Suprapubic skin (tissue), 4 donors: ENCODE measurements at regions not wholly inside any gene's neighbourhood (a gene's known extent, or its start where the extent isn't known, plus 50 kb on each side); places are given as distances from the start of the nearest gene placed in this dataset.

Source experiments
- DNase-seq, 2 donors: peaks; one replicate each; pipeline ENCODE4 v3.0.0-alpha.2; 2019; ENCODE audit warnings: low spot score in 2 of 2
- H3K27ac ChIP-seq: fragments of 200-600 bp; sonication (generic); one replicate; pipeline ENCODE4 v1.5.1; 2019
- H3K27me3 ChIP-seq: fragments of 200-600 bp; sonication (generic); one replicate; pipeline ENCODE4 v1.5.1; 2019
- H3K36me3 ChIP-seq: fragments of 200-600 bp; sonication (generic); one replicate; pipeline ENCODE4 v1.5.1; 2019
- H3K4me1 ChIP-seq: fragments of 200-600 bp; sonication (generic); one replicate; pipeline ENCODE4 v1.5.1; 2019
- H3K4me3 ChIP-seq: fragments of 200-600 bp; sonication (generic); one replicate; pipeline ENCODE4 v1.5.1; 2019; ENCODE audit warnings: mild to moderate bottlenecking
- H3K9me3 ChIP-seq: fragments of 200-600 bp; sonication (generic); one replicate; pipeline ENCODE4 v1.5.1; 2019
- EP300 ChIP-seq: sonication (generic); formaldehyde crosslinking; IDR thresholded peaks from one replicate; pipeline ENCODE4 v1.6.1; 2017; ENCODE audit warnings: antibody characterized with exemption
- POLR2A ChIP-seq, 2 donors: fragments of 450-650 bp; IDR thresholded peaks; one replicate each; pipeline ENCODE4 v1.6.1; 2017; ENCODE audit warnings: antibody characterized with exemption in 2 of 2, mild to moderate bottlenecking in 2 of 2, moderate library complexity in 2 of 2
- POLR2AphosphoS5 ChIP-seq, 3 donors: sonication (generic); formaldehyde crosslinking; IDR thresholded peaks; one replicate each; pipeline ENCODE4 v1.6.1; 2017; ENCODE audit warnings: antibody characterized with exemption in 3 of 3
- WGBS: methylation state at CpG from one replicate; pipeline ENCODE4 v1.1.5; 2018; 5-methylcytosine and 5-hydroxymethylcytosine counted together
- TF ChIP-seq, protein P1 (sequence below), 2 donors: fragments of 200-600 bp in 1 of 2; fragments of 450-650 bp in 1 of 2; sonication (generic) in 1 of 2; IDR thresholded peaks; one replicate each; pipeline ENCODE4 v1.5.1; 2016 to 2019; ENCODE audit warnings: antibody characterized with exemption in 2 of 2, mild to moderate bottlenecking in 1 of 2, moderate library complexity in 1 of 2

GRCh38 chr10:83555264-83555663 is 584.0 kb upstream of the GHITM start:
- no peaks in the 10 kb centered on the region for H3K36me3 ChIP-seq
- H3K4me1 ChIP-seq, result no peaks in the 10 kb centered on the region
- no peak overlapping the region for H3K4me3 ChIP-seq
- TF ChIP-seq POLR2AphosphoS5 (IDR thresholded peaks at IDR 0.05) (no peak), POLR2A (IDR thresholded peaks at IDR 0.05) (no peak), EP300 (no peak)
- TF ChIP-seq, protein P1, sequence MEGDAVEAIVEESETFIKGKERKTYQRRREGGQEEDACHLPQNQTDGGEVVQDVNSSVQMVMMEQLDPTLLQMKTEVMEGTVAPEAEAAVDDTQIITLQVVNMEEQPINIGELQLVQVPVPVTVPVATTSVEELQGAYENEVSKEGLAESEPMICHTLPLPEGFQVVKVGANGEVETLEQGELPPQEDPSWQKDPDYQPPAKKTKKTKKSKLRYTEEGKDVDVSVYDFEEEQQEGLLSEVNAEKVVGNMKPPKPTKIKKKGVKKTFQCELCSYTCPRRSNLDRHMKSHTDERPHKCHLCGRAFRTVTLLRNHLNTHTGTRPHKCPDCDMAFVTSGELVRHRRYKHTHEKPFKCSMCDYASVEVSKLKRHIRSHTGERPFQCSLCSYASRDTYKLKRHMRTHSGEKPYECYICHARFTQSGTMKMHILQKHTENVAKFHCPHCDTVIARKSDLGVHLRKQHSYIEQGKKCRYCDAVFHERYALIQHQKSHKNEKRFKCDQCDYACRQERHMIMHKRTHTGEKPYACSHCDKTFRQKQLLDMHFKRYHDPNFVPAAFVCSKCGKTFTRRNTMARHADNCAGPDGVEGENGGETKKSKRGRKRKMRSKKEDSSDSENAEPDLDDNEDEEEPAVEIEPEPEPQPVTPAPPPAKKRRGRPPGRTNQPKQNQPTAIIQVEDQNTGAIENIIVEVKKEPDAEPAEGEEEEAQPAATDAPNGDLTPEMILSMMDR (IDR thresholded peaks at IDR 0.05), result no peak
- H3K27ac ChIP-seq, result no peak overlapping the region
- H3K9me3 ChIP-seq, result no peaks in the 10 kb centered on the region
- DNase-seq, result no peak
- H3K27me3 ChIP-seq, result no peaks in the 10 kb centered on the region

DNA sequence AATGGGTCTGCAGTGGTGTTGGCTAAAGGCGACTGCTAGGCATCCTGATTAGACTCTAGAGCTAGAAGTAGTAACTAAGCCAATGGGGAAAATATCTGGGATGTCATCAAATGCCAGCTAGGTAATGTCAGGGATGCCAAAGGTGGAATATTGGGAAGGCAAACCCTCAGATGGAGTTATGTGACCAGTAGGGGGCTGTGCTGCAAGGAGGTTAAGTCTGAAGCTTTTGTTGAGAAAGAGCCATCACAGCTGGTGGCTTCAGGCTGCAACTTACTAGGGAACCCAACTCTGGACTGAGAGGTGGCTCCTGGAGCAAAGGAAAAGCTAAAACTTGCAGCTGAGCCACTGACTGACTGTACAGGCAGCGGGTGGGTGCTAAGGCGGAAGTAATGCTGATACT is 576.9 kb upstream of the GHITM start:
- no peak overlapping the region for H3K27ac ChIP-seq
- no peaks in the 10 kb centered on the region for H3K36me3 ChIP-seq
- no peaks in the 10 kb centered on the region for H3K27me3 ChIP-seq
- H3K4me3 ChIP-seq, result no peak overlapping the region
- no peak for DNase-seq
- no peaks in the 10 kb centered on the region for H3K9me3 ChIP-seq
- 100% methylated on average over 3 of the region's 3 CpGs for WGBS
- H3K4me1 ChIP-seq, result no peaks in the 10 kb centered on the region
- TF ChIP-seq EP300 (no peak), POLR2A (IDR thresholded peaks at IDR 0.05) (no peak), POLR2AphosphoS5 (IDR thresholded peaks at IDR 0.05) (no peak)
- TF ChIP-seq, protein P1 (IDR thresholded peaks at IDR 0.05), result no peak

GRCh38 chr10:83564889-83565588 is 574.3 kb upstream of the GHITM start:
- DNase-seq, result no peak
- Histone ChIP-seq H3K4me3 (no peak overlapping the region), H3K27me3 (no peaks in the 10 kb centered on the region), H3K27ac (no peak overlapping the region), H3K4me1 (no peaks in the 10 kb centered on the region), H3K36me3 (no peaks in the 10 kb centered on the region), H3K9me3 (no peaks in the 10 kb centered on the region)
- TF ChIP-seq EP300, result no peak
- TF ChIP-seq POLR2A (IDR thresholded peaks at IDR 0.05), result no peak
- TF ChIP-seq POLR2AphosphoS5 (IDR thresholded peaks at IDR 0.05), result no peak
- TF ChIP-seq, protein P1 (IDR thresholded peaks at IDR 0.05), result no peak
- WGBS, result 96% methylated on average over 29 of the region's 32 CpGs

DNA sequence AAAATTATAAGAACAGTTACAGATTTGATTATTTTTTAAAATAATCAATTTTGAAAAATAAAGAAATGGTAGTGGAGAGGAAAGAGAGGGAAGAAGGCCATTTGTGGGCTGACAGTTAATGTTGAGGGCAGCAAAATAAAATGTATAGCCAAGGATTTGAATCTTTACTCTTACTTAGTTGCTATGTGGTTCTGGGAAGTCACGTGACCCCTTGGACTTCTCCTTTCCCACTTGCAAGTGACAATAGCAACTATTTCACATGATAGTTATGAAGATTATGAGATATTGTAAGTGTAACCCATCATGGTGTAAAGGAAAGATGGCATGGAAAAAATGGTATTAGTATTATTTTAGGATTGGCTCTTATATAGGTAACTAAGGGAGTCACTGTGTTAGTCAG is 567.3 kb upstream of the GHITM start:
- TF ChIP-seq POLR2AphosphoS5 (IDR thresholded peaks at IDR 0.05) (no peak), POLR2A (IDR thresholded peaks at IDR 0.05) (no peak), EP300 (no peak)
- TF ChIP-seq, protein P1 (IDR thresholded peaks at IDR 0.05), result no peak
- DNase-seq, result no peak
- no peaks in the 10 kb centered on the region for H3K36me3 ChIP-seq
- no peaks in the 10 kb centered on the region for H3K4me1 ChIP-seq
- no peaks in the 10 kb centered on the region for H3K9me3 ChIP-seq
- 85% methylated on average over 1 of the region's 1 CpG for WGBS
- H3K27me3 ChIP-seq, result no peaks in the 10 kb centered on the region
- H3K27ac ChIP-seq, result no peak overlapping the region
- H3K4me3 ChIP-seq, result no peak overlapping the region

DNA sequence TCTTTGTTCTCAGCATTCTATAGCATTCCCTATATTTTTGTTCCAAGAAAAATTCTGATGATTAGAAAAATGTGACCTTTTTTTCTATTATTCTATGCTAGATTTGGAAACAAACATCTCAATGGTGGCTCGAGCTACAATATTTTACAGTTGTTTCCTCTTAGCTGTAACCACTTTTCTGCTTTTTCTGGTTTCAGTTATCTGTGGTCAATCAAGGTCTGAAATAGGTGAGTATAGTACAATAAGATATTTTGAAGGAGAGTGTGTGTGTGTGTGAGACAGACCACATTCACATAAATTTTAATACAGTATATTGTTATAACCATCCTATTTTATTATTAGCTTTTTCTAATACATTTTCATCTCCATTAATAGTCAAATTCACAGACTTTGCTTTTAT is 564.5 kb upstream of the GHITM start:
- Histone ChIP-seq H3K36me3 (no peaks in the 10 kb centered on the region), H3K27ac (no peak overlapping the region), H3K4me1 (no peaks in the 10 kb centered on the region), H3K4me3 (no peak overlapping the region), H3K27me3 (no peaks in the 10 kb centered on the region), H3K9me3 (no peaks in the 10 kb centered on the region)
- 69% methylated on average over 1 of the region's 1 CpG for WGBS
- TF ChIP-seq POLR2AphosphoS5 (IDR thresholded peaks at IDR 0.05) (no peak), POLR2A (IDR thresholded peaks at IDR 0.05) (no peak), EP300 (no peak)
- TF ChIP-seq, protein P1 (IDR thresholded peaks at IDR 0.05), result no peak
- DNase-seq, result no peak
